ENCODE measurements at regions not wholly inside any gene's neighbourhood (a gene's known extent, or its start where the extent isn't known, plus 50 kb on each side); places are given as distances from the start of the nearest gene placed in this dataset.
"Not testable (repeated sequence)": the region's sequence is repeated elsewhere in the genome, so short reads cannot be mapped to it uniquely, and the experiment has no call there.

DNA sequence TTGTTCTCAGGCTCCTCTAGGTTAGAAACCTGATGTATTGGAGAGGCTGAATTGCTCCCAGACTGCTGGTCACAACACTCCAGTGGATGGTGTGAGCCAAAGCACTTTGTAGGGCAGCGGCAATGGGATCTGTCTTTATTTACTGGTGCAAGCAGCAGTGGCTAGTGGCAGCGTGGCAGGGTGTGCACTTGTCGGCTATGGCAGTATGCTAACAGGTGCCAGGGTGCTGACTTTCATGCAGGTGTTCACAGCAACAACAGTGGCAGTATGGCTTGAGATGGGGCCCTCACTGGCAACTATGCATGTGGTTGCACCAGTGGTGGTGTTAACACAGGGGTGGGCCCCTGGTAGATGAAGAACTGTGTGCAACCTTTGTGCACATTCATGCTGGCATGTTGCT lies 347.8 kb downstream of the DSC3 start:
- no peak for DNase-seq

- no peak for DNase-seq
Measured at GRCh38 chr18:30689216-30689615, 353.3 kb downstream of the DSC3 start.

DNA sequence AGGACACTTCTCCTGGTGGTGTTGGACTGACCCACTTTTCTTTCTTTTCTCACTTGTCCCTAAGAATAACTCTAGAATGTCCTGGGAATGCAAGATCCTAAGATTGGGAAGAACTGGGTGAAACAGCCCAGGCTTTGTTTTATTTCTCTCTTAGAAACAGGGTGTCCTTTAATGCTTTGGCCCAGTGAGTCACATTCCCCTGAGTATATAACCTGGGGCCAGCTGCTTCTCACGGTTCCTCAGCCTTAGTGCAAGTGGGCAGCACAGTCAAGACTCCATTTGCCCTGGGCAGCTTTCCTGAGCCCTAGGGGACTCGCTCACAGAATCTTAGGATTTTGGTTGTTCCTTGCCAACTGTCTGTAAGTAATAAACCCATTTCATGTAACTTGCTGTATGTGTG lies 355.0 kb downstream of the DSC3 start:
- DNase-seq = no peak

DNA sequence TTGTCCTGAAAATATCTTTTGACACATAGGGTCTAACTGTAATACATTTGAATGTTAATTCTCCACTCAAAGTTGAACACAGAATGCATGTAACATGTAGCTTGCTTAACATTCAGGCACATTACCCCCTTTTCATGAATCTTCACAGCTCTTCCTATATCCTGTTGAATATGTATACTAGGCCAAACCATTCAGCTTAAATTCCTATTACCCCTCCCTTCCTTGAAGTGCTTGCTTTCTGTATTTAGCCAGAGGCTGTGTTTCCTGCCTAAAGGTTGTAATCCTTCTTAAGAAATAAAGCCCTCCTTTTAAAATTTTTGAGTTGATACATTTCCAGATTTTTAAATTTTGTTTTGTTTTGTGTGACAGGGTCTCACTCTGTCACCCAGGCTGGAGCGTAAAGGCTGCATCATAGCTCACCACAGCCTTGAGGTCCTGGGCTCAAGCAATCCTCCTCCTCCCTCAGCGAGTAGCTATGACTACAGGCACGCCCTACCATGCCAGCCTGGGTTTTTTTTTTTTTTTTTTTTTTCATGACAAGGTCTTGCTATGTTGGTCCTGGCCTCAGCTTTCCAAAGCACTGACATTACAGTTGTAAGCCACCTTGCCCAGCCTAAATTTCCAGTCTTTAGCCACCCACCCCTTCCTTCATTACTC lies 357.6 kb downstream of the DSC3 start:
- DNase-seq = no peak

- no peak for DNase-seq
Measured at GRCh38 chr18:30683836-30684235, 358.7 kb downstream of the DSC3 start.

DNA sequence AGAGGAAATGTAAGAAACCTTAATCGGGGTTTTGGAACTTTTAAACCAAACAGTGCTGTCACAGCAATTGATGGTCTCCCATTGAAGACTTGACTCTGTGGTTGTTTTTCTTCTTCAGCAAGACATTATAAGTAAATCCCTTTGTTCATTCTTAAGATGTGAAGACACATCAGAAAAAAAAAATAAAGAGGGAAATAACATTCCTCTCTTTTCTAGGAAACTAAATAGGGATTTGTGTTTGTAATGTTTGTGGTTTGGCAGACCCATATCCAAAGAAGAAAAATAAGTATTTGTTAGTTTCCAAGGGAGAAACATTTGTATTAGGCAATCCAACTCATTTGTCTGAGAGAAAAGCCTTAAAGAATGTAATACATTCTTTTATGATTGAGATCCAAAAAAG lies 359.9 kb downstream of the DSC3 start:
- DNase-seq = no peak

DNA sequence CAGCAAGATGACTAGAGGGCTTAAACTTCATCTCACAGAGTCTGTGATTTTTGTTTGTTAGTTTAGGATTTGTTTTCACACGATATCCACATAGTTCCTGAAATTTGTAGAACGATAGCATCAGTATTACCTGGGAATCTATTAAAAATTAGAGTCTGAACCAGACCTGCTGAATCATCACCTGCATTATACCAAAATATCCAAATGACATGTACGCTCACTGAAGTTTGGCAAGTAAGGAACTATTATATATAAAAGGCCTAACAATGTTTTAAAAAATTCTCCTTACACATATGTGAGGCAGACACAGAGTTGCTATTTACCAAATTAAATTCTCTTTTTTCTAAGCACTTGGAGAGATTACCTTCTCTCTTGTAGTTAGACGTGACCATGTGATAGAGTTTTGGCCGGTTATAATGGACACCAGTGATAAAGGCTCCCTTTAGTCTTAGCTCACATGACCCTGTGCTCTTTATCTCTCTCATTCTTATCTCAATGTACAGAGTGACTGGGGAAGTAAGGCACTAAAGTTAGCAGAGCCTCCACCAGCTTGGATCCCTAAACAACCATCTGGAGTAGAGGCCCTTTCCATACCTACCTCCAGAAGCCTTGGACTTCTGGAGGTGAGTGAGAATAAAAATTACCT lies 363.1 kb downstream of the DSC3 start:
- DNase-seq = no peak

- not testable (repeated sequence) for DNase-seq
Measured at GRCh38 chr18:30677813-30678212, 364.7 kb downstream of the DSC3 start.

GRCh38 chr18:30676053-30676480 lies 366.5 kb downstream of the DSC3 start:
- no peak for DNase-seq

DNA sequence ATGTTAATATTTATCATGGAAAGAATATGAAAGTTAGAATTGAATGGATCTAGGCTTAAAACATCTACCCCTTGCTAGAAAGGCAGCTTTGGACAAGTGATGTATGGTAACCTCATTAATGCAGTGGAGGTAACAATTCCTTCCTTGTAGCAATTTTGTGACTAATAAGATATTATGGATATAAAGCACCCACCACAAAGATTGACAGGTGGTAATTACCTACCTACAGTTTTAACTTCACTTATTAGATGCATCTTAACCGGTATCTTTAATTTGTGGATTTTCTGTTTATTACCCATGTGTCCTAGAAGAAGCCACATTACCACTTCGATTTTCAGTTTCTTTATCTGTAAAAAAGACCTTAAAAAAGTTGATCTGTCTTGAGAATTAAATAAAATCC lies 367.0 kb downstream of the DSC3 start:
- DNase-seq = no peak

GRCh38 chr18:30675072-30675471 lies 367.5 kb downstream of the DSC3 start:
- DNase-seq = no peak

DNA sequence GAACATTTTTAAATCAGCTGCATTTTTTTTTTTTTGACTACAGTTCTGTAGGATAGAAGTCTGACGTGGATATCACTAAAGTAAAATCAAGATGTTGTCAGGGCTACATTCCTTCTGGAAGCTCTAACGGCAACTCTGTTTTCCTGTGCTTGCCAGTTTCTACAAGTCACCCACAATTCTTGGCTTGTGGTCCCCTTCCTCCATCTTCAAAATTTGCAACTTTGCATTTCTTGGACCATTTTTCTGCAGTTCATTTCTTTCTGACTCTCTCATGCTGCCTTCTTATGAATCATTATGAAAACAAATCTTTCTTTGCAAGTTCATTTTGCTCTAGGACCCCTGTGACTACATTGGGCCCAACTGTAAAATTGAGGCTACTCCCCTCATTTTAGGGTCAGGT lies 367.9 kb downstream of the DSC3 start:
- no peak for DNase-seq

DNA sequence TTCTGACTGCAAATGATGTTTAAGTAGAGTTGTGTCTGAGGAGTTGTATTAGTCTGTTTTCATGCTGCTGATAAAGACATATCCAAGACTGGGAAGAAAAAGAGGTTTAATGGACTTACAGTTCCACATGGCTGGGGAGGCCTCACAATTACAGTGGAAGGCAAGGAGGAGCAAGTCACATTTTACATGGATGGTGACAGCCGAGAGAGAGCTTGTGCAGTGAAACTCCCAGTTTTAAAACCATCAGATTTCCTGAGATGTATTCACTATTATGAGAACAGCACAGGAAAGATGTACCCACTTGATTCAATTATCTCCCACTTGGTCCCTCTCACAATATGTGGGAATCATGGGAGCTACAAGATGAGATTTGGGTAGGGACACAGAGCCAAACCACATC lies 370.1 kb downstream of the DSC3 start:
- DNase-seq = not testable (repeated sequence)

DNA sequence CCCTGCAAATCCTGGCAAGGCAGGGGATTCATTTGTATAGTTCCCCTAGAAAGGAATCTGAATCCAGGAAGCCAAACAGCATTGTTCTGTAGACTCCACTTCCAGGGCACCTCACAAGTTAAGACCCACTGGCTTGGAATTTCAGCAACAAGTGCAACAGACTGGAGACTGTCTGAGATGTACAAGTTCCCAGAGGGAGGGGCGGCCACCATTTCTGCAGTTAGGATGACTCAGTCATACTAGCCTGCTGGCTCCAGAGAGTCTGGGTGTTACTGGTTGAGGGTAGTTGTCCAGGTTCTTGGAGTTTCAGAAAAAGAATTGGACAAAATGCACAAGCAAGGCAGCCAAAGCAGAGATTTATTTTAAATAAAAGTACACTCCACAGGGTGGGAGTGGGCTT lies 384.2 kb downstream of the DSC3 start:
- no peak for DNase-seq

DNA sequence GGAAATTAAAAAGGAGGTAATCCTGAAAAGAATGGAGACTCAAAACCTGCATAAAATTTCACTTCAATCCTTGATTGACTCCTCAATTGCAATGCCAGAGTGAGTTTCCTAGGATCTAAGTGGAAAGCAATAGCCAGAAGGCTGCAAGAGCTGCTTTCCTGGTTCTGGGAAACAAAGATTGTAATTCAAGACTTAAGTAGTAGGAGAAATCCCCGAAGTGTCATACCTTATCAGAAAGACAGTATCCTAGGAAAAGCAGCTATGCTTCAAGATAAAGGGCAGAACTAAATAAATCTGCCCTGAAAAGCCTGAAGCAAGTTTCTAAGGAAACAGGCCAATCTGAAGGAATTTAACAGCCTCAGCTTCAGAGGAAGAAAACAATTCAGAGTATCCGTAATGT lies 390.2 kb downstream of the DSC3 start:
- no peak for DNase-seq

- no peak for DNase-seq
Measured at GRCh38 chr18:30650499-30650898, 392.0 kb downstream of the DSC3 start.

- no peak for DNase-seq
Measured at GRCh38 chr18:30644158-30644557, 398.4 kb downstream of the DSC3 start.

GRCh38 chr18:30639361-30639760 lies 403.2 kb downstream of the DSC3 start:
- DNase-seq = no peak

DNA sequence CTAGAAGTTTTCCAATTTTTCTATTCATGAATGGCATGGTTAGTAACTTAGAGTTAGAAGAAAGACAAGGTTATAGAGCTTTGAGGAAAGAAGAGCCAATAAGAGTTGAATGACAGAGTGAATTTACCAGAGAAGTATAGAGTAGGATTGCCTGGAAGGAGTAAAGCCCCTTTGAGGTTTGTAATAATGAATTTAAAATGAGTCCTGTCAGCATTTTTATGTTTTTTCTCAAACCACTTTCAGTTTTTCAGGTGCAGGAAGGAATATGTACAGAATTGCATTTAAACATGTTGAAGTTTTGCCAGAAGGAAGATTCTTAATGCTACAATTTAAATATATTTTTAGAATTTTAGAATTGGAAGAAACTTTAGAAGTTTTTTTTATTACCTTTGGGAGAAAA lies 408.3 kb downstream of the DSC3 start:
- no peak for DNase-seq

DNA sequence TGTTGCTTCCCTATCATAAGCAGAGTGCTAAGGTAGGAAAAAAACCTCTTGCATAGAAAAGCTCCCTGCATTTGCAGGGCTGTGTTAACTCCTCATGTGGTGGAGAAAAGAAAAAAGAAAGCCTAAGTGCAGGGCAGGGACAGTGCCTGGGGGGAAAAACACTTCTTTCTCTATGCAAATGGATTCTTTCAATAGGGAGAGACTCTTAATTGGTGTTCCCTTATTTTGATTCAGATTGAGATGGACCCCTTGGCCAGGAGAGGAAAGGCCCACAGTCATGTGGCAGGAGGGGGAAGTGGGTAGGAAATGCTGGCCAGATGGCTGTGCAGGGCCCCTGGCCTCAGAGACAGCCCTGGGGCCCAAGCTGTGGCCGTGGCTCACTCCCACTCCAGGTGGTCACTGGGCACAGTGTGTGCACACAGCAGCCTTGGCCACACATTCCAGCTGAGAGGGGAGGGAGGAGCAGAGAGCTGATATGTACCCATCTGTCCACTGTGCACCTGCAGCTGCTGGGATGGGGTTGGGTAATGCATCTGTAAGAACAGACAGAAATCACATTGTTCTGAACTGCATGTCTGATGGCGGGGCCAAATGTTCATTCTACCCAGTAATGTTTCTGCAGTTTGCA lies 410.4 kb downstream of the DSC3 start:
- no peak for DNase-seq

DNA sequence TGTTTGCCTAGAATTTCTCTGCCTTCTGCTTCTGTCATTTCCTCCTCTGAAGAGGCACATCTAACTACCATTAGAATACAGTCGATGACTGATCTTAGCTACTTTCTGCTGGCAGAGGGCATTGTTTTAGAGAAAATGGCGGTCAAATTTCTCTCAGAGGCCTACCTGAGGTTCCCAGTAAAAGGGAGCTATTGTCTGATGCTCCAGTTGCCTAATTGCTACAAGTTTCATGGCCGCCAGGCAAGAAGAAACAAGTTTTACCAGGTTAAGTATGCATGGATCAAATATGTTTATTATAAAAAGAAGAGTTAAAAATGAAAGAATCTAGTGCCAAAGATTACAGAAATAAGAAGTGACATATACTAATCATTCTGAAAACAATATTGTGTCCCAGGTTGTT lies 416.6 kb downstream of the DSC3 start:
- DNase-seq = no peak

DNA sequence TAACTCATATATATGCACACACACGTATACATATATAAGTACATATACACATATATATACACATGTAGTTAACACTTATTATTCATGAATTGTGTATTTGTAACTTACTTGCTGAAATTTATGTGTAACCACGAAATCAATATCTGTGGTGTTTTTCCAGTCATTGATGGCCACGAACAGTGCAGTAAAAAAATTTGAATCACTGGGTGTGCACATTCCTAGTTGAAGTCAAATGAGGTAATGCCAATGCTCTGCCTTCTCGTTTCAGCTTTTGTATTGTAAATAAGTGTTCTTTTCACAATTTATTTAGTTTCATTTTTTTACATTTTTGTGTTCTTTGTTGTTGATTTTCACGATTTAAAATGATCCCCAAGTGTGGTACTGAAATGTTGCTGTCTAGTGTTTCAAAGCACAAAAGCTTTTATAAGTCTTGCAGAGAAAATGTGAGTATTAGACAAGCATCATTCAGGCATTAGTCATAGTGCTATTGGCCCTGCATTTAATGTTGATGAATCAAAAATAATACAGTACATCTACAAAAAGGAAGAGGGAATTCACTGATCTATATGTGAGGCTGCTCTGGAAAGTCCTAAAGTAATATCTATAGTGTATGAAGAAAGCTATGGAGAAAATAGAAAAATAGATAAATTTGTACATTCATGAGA lies 419.0 kb downstream of the DSC3 start:
- peak; percentile 1 for DNase-seq

DNA sequence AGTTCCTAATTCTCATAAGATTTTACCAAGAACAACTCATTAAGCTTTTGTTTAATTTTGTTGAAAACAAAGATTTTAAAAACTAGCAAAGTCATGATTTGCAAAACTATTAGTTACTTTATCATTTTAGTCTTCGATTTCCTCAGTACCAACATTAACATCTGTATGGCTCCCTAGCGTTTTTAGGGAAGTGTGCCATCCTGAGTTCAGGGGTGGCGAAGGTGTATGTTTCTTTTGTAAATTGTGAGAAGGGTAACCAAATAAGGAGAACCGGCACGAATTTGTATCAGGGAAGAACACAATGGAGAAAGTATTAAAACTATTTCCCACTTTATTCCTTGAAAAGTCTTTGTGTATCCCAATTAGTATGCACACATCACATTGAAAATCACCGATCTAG lies 419.9 kb downstream of the DSC3 start:
- DNase-seq = no peak

DNA sequence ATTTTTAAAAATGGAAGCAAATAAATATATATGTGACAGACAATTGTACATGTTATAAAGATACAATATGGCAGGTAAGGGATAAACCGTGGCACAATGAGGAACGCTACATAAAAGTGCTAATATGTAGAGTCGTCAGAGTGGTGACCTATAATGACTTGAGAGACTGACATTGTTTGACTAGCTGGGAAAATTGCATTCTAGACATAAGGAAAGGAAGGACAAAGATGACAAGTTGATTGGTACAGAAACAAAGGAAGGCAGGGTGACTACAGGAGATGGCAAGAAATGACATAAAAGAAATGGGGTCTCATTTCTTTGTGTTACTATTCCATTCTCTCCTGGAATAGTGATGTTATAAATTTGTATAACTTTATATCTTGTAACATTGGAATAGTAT lies 420.4 kb downstream of the DSC3 start:
- no peak for DNase-seq
